Gastrocnemius medialis (tissue), 4 donors: ENCODE measurements at regions not wholly inside any gene's neighbourhood (a gene's known extent, or its start where the extent isn't known, plus 50 kb on each side); places are given as distances from the start of the nearest gene placed in this dataset.
A peak's percentile ranks its signal among the peaks of the same experiment; 100 is the strongest.

Source experiments
- ATAC-seq, 2 donors: fragments of 150-250 bp; one replicate each; pipeline ENCODE4 v1.9.1; 2016
- DNase-seq, 2 donors: peaks; one replicate each; pipeline ENCODE4 v3.0.0-alpha.2; 2019
- H3K27ac ChIP-seq, 4 donors: fragments of 200-600 bp; sonication (generic); 1 replicate in 1 of 4; 2 replicates in 3 of 4; pipeline ENCODE4 v1.5.1; 2016 to 2018; ENCODE audit warnings: mild to moderate bottlenecking in 2 of 4, moderate library complexity in 1 of 4
- H3K27me3 ChIP-seq, 3 donors: fragments of 200-600 bp; sonication (generic) in 2 of 3; 1 replicate in 1 of 3; 2 replicates in 2 of 3; pipeline versions ENCODE4 v1.5.1 to v1.6.0; 2016 to 2019; ENCODE audit warnings: mild to moderate bottlenecking in 1 of 3, moderate library complexity in 1 of 3
- H3K36me3 ChIP-seq, 2 donors: fragments of 200-600 bp; sonication (generic) in 1 of 2; one replicate each; pipeline ENCODE4 v1.5.1; 2017 to 2018
- H3K4me1 ChIP-seq, 2 donors: fragments of 200-600 bp; sonication (generic) in 1 of 2; one replicate each; pipeline ENCODE4 v1.5.1; 2016 to 2017; ENCODE audit warnings: mild to moderate bottlenecking in 2 of 2
- H3K4me3 ChIP-seq, 4 donors: fragments of 200-600 bp; sonication (generic) in 3 of 4; 1 replicate in 1 of 4; 2 replicates in 3 of 4; pipeline ENCODE4 v1.5.1; 2016 to 2019; ENCODE audit warnings: mild to moderate bottlenecking in 2 of 4
- H3K9me3 ChIP-seq, 3 donors: fragments of 200-600 bp; sonication (generic) in 2 of 3; 1 replicate in 1 of 3; 2 replicates in 2 of 3; pipeline ENCODE4 v1.5.1; 2016 to 2019
- POLR2A ChIP-seq, 2 donors: fragments of 450-650 bp; IDR thresholded peaks; one replicate each; pipeline ENCODE4 v1.6.1; 2017; ENCODE audit warnings: antibody characterized with exemption in 2 of 2, mild to moderate bottlenecking in 2 of 2, moderate library complexity in 2 of 2
- in situ Hi-C, 4 donors: fragments of 200-750 bp; cut with MboI; loops; one replicate each; pipeline versions ENCODE4 v1.15.0 to v1.8.0; 2017; ENCODE audit warnings: low sequenced_read_pairs in 4 of 4
- intact Hi-C: fragments of 100-400 bp; cut with DNase I; formaldehyde crosslinking; loops from one replicate; pipeline ENCODE4 v1.15.1; 2023; ENCODE audit warnings: low total_unique reads
- TF ChIP-seq, protein P1 (sequence below), 5 experiments: fragments of 450-650 bp in 3 of 5; fragments of 200-600 bp in 2 of 5; sonication (generic) in 2 of 5; IDR thresholded peaks in 4 of 5; conservative IDR thresholded peaks in 1 of 5; 1 replicate in 4 of 5; 2 replicates in 1 of 5; pipeline ENCODE4 v1.5.1; 2016 to 2019; ENCODE audit warnings: antibody characterized with exemption in 5 of 5, mild to moderate bottlenecking in 3 of 5, moderate library complexity in 3 of 5

GRCh38 chr4:123835831-123836590 lies 439.4 kb downstream of the SPRY1 start:
- no peaks in the 10 kb centered on the region for H3K27me3 ChIP-seq
- H3K4me3 ChIP-seq: no peak overlapping the region
- intact Hi-C loops (no loop called here), in situ Hi-C loops (loop anchor here in 2 of 4 donors (25.0 kb wide), 1 partner anchor 424 kb away; no protein-coding TSS in a partner anchor)
- no peaks in the 10 kb centered on the region for H3K9me3 ChIP-seq
- peaks cover 31 to 32% of the 10 kb centered on the region in 2 donors for H3K4me1 ChIP-seq
- H3K36me3 ChIP-seq: no peaks in the 10 kb centered on the region
- ATAC-seq: no peak
- H3K27ac ChIP-seq: peak overlapping the region; percentile 7 to 43 (median 24)
- no peak for DNase-seq
- TF ChIP-seq, protein P1, sequence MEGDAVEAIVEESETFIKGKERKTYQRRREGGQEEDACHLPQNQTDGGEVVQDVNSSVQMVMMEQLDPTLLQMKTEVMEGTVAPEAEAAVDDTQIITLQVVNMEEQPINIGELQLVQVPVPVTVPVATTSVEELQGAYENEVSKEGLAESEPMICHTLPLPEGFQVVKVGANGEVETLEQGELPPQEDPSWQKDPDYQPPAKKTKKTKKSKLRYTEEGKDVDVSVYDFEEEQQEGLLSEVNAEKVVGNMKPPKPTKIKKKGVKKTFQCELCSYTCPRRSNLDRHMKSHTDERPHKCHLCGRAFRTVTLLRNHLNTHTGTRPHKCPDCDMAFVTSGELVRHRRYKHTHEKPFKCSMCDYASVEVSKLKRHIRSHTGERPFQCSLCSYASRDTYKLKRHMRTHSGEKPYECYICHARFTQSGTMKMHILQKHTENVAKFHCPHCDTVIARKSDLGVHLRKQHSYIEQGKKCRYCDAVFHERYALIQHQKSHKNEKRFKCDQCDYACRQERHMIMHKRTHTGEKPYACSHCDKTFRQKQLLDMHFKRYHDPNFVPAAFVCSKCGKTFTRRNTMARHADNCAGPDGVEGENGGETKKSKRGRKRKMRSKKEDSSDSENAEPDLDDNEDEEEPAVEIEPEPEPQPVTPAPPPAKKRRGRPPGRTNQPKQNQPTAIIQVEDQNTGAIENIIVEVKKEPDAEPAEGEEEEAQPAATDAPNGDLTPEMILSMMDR (IDR thresholded peaks at IDR 0.05 in 4 of 5, conservative IDR thresholded peaks at IDR 0.05 in 1 of 5): no peak
- TF ChIP-seq POLR2A (IDR thresholded peaks at IDR 0.05): no peak

GRCh38 chr4:123836851-123837595 lies 440.4 kb downstream of the SPRY1 start:
- peak overlapping the region; percentile 17 to 40 (median 34) for H3K27ac ChIP-seq
- H3K27me3 ChIP-seq: no peaks in the 10 kb centered on the region
- ATAC-seq (no peak), DNase-seq (no peak)
- no peaks in the 10 kb centered on the region for H3K36me3 ChIP-seq
- H3K4me1 ChIP-seq: peaks cover 27 to 32% of the 10 kb centered on the region in 2 donors
- no peaks in the 10 kb centered on the region for H3K9me3 ChIP-seq
- H3K4me3 ChIP-seq: no peak overlapping the region
- in situ Hi-C loops: loop anchor here in 2 of 4 donors (25.0 kb wide), 1 partner anchor 425 kb away; no protein-coding TSS in a partner anchor
- intact Hi-C loops: loop anchor here (1.0 kb wide), 1 partner anchor 38 kb away; no protein-coding TSS in a partner anchor
- TF ChIP-seq, protein P1 (IDR thresholded peaks at IDR 0.05 in 4 of 5, conservative IDR thresholded peaks at IDR 0.05 in 1 of 5): no peak
- no peak for TF ChIP-seq POLR2A (IDR thresholded peaks at IDR 0.05)

- Histone ChIP-seq H3K4me3 (no peak overlapping the region), H3K27ac (peak overlapping the region in 1 of 4 donors; percentile 31), H3K4me1 (peaks cover 20 to 27% of the 10 kb centered on the region in 2 donors), H3K36me3 (no peaks in the 10 kb centered on the region), H3K9me3 (no peaks in the 10 kb centered on the region), H3K27me3 (no peaks in the 10 kb centered on the region)
- intact Hi-C loops: no loop called here
- DNase-seq (no peak), ATAC-seq (no peak)
- in situ Hi-C loops: loop anchor here in 2 of 4 donors (25.0 kb wide), 1 partner anchor 426 kb away; no protein-coding TSS in a partner anchor
- TF ChIP-seq POLR2A (IDR thresholded peaks at IDR 0.05): no peak
- TF ChIP-seq, protein P1 (IDR thresholded peaks at IDR 0.05 in 4 of 5, conservative IDR thresholded peaks at IDR 0.05 in 1 of 5): no peak
Observed at GRCh38 chr4:123838474-123838873, 441.9 kb downstream of the SPRY1 start.

- H3K27ac ChIP-seq: peak overlapping the region; percentile 29 to 70 (median 54)
- intact Hi-C loops: no loop called here
- peak; percentile 39 to 51 for ATAC-seq
- in situ Hi-C loops: loop anchor here in 2 of 4 donors (25.0 kb wide), 1 partner anchor 428 kb away; no protein-coding TSS in a partner anchor
- no peaks in the 10 kb centered on the region for H3K36me3 ChIP-seq
- TF ChIP-seq, protein P1 (IDR thresholded peaks at IDR 0.05 in 4 of 5, conservative IDR thresholded peaks at IDR 0.05 in 1 of 5): no peak
- TF ChIP-seq POLR2A (IDR thresholded peaks at IDR 0.05): no peak
- H3K4me3 ChIP-seq: no peak overlapping the region
- DNase-seq: no peak
- H3K9me3 ChIP-seq: no peaks in the 10 kb centered on the region
- H3K4me1 ChIP-seq: peaks cover 20 to 27% of the 10 kb centered on the region in 2 donors
- no peaks in the 10 kb centered on the region for H3K27me3 ChIP-seq
Observed at GRCh38 chr4:123840197-123840596, 443.6 kb downstream of the SPRY1 start.
